ENCODE measurements at regions not wholly inside any gene's neighbourhood (a gene's known extent, or its start where the extent isn't known, plus 50 kb on each side); places are given as distances from the start of the nearest gene placed in this dataset.

DNA sequence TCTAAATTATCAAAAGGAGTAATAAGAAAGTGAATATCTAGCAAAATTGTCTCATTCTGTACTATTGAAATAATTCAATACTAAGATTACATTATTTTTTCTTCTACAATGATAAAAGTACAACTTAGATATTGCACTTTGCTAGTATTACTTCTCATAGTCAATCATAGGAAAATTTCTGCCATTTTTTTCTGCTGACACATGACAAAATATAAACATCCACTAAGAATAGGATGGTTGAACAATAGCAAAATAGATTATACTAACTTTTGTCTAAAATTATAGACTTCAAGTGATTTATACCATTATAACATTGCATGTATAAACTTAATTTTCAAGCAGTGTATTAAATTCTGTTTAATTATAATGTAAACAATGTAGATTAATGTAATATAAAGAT is 540.2 kb downstream of the PDHA2 start:
- TF ChIP-seq, protein P1, sequence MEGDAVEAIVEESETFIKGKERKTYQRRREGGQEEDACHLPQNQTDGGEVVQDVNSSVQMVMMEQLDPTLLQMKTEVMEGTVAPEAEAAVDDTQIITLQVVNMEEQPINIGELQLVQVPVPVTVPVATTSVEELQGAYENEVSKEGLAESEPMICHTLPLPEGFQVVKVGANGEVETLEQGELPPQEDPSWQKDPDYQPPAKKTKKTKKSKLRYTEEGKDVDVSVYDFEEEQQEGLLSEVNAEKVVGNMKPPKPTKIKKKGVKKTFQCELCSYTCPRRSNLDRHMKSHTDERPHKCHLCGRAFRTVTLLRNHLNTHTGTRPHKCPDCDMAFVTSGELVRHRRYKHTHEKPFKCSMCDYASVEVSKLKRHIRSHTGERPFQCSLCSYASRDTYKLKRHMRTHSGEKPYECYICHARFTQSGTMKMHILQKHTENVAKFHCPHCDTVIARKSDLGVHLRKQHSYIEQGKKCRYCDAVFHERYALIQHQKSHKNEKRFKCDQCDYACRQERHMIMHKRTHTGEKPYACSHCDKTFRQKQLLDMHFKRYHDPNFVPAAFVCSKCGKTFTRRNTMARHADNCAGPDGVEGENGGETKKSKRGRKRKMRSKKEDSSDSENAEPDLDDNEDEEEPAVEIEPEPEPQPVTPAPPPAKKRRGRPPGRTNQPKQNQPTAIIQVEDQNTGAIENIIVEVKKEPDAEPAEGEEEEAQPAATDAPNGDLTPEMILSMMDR (IDR thresholded peaks at IDR 0.05) = no peak
- no peak for TF ChIP-seq ZFX (IDR thresholded peaks at IDR 0.05; ENCODE audit: borderline replicate concordance)

Measured in 22Rv1 (cell line).